Prostate gland (tissue), 2 donors: ENCODE measurements at regions not wholly inside any gene's neighbourhood (a gene's known extent, or its start where the extent isn't known, plus 50 kb on each side); places are given as distances from the start of the nearest gene placed in this dataset.

Experiments used
- CTCF ChIP-seq, 4 experiments: fragments of 200-600 bp in 2 of 4; fragments of 450-650 bp in 2 of 4; sonication (generic) in 2 of 4; IDR thresholded peaks; 1 replicate in 3 of 4; 2 replicates in 1 of 4; pipeline ENCODE4 v1.5.1; 2016 to 2019; ENCODE audit warnings: antibody characterized with exemption in 4 of 4, mild to moderate bottlenecking in 2 of 4, moderate library complexity in 2 of 4
- POLR2A ChIP-seq: fragments of 450-650 bp; IDR thresholded peaks from one replicate; pipeline ENCODE4 v1.6.1; 2016; ENCODE audit warnings: antibody characterized with exemption, mild to moderate bottlenecking
- POLR2AphosphoS5 ChIP-seq: sonication (generic); formaldehyde crosslinking; IDR thresholded peaks from one replicate; pipeline ENCODE4 v1.6.1; 2017; ENCODE audit warnings: antibody characterized with exemption

DNA sequence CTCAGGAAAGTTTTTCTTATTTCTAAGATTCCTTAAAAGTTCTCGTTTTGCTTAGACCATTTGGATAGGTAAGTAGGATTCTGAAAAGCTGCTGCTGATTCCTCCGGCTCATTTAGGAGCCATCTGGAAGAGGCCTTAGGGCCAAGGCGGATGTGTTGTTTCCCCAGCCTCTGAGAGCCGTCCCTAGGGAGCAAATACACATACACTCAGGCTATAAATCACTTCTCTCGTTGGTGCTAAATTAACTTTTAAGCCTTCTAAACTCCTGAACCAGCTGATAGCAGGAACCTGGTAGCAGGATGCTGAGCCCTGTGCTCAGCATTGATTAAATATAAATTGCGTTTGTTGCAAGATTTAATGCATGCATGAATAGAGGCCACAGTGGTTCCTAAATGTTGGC is 109.8 kb downstream of the ADCYAP1 start:
- TF ChIP-seq CTCF (IDR thresholded peaks at IDR 0.05) (no peak), POLR2AphosphoS5 (no peak), POLR2A (no peak)
